GM23338 (cell line): ENCODE measurements at regions not wholly inside any gene's neighbourhood (a gene's known extent, or its start where the extent isn't known, plus 50 kb on each side); places are given as distances from the start of the nearest gene placed in this dataset.

Experiments used
- ATAC-seq: fragments of 200-7000 bp; cut with Tn5 transposase; 3 replicates; pipeline ENCODE4 v1.9.1; 2020
- DNase-seq: peaks from one replicate; pipeline ENCODE4 v3.0.0-alpha.2; 2015; ENCODE audit warnings: low spot score
- H2AFZ ChIP-seq: fragments of 200-600 bp; sonication (generic); 2 replicates; pipeline ENCODE4 v1.8.0; 2016; ENCODE audit warnings: antibody characterized with exemption, mild to moderate bottlenecking, moderate library complexity
- H3F3A ChIP-seq: fragments of 200-600 bp; sonication (generic); replicated peaks from 2 replicates; pipeline ENCODE4 v1.8.0; 2017; ENCODE audit warnings: antibody characterized with exemption, mixed run types, low read depth
- H3K27ac ChIP-seq: fragments of 200-600 bp; sonication (generic); 2 replicates; pipeline ENCODE4 v1.6.1; 2016; ENCODE audit warnings: low read depth
- H3K27me3 ChIP-seq: fragments of 200-600 bp; sonication (generic); 2 replicates; pipeline ENCODE4 v1.8.0; 2016; ENCODE audit warnings: mild to moderate bottlenecking, mixed run types, moderate library complexity; ENCODE audit not compliant: insufficient read depth
- H3K36me3 ChIP-seq: fragments of 200-600 bp; sonication (generic); 2 replicates; pipeline ENCODE4 v1.8.0; 2016; ENCODE audit warnings: mild to moderate bottlenecking; ENCODE audit not compliant: insufficient read depth
- H3K4me1 ChIP-seq: fragments of 200-600 bp; sonication (generic); 2 replicates; pipeline ENCODE4 v1.8.0; 2016; ENCODE audit warnings: mild to moderate bottlenecking, moderate library complexity; ENCODE audit not compliant: insufficient read depth
- H3K4me2 ChIP-seq: fragments of 200-600 bp; sonication (generic); 2 replicates; pipeline ENCODE4 v1.7.1; 2017; ENCODE audit warnings: mixed run types
- H3K4me3 ChIP-seq: fragments of 200-600 bp; sonication (generic); 2 replicates; pipeline ENCODE4 v1.6.1; 2016; ENCODE audit warnings: mixed run types
- H3K79me2 ChIP-seq: fragments of 200-600 bp; sonication (generic); replicated peaks from 2 replicates; pipeline ENCODE4 v1.8.0; 2017; ENCODE audit warnings: mild to moderate bottlenecking; ENCODE audit not compliant: insufficient read depth
- H3K9me2 ChIP-seq: fragments of 200-600 bp; sonication (generic); 2 replicates; pipeline ENCODE4 v1.8.0; 2017; ENCODE audit not compliant: insufficient read depth
- H4K20me1 ChIP-seq: fragments of 200-600 bp; sonication (generic); replicated peaks from 2 replicates; pipeline ENCODE4 v1.8.0; 2017; ENCODE audit warnings: mild to moderate bottlenecking; ENCODE audit not compliant: insufficient read depth
- H3K27ac Mint-ChIP-seq: 2 replicates; pipeline ENCODE4 v1.8.0; 2020; ENCODE audit warnings: inconsistent platforms, mild to moderate bottlenecking, moderate library complexity, mixed read lengths
- H3K27me3 Mint-ChIP-seq: 3 replicates; pipeline ENCODE4 v1.8.0; 2022; ENCODE audit warnings: low read depth, mild to moderate bottlenecking, moderate library complexity, mixed read lengths, inconsistent platforms; ENCODE audit not compliant: insufficient read depth, poor library complexity
- H3K36me3 Mint-ChIP-seq: 3 replicates; pipeline ENCODE4 v1.8.0; 2021; ENCODE audit warnings: low read depth, mild to moderate bottlenecking, inconsistent platforms, moderate library complexity, mixed read lengths
- H3K4me1 Mint-ChIP-seq: 3 replicates; pipeline ENCODE4 v1.8.0; 2020; ENCODE audit warnings: mild to moderate bottlenecking, inconsistent platforms, mixed read lengths
- H3K4me3 Mint-ChIP-seq: 3 replicates; pipeline ENCODE4 v1.8.0; 2021; ENCODE audit warnings: moderate library complexity, mild to moderate bottlenecking, inconsistent platforms, mixed read lengths
- H3K9me3 Mint-ChIP-seq: 3 replicates; pipeline ENCODE4 v1.8.0; 2020; ENCODE audit warnings: moderate library complexity, mild to moderate bottlenecking, inconsistent platforms, mixed read lengths
- CREB1 ChIP-seq: fragments of 250-450 bp; sonication (Bioruptor Pico); IDR thresholded peaks from 2 replicates; pipeline ENCODE4 v1.5.0; 2020; ENCODE audit warnings: low read depth, mild to moderate bottlenecking, moderate library complexity
- ETS1 ChIP-seq: IDR thresholded peaks from 2 replicates; pipeline ENCODE4 v1.6.1; 2016; ENCODE audit warnings: antibody characterized with exemption
- EZH2 ChIP-seq: fragments of 200-600 bp; sonication (generic); IDR thresholded peaks from one replicate; pipeline ENCODE4 v1.8.0; 2017; ENCODE audit warnings: antibody characterized with exemption, mild to moderate bottlenecking, low read depth; ENCODE audit not compliant: unreplicated experiment
- EZH2phosphoT487 ChIP-seq: fragments of 200-600 bp; sonication (generic); IDR thresholded peaks from one replicate; pipeline ENCODE4 v1.8.1; 2018; ENCODE audit warnings: antibody characterized with exemption; ENCODE audit not compliant: unreplicated experiment
- NANOG ChIP-seq: IDR thresholded peaks from 2 replicates; pipeline ENCODE4 v1.6.1; 2016; ENCODE audit warnings: antibody characterized with exemption, borderline replicate concordance
- POLR2AphosphoS5 ChIP-seq: IDR thresholded peaks from 2 replicates; pipeline ENCODE4 v1.6.1; 2016; ENCODE audit warnings: antibody characterized with exemption, low read depth
- REST ChIP-seq: IDR thresholded peaks from one replicate; pipeline ENCODE4 v1.6.1; 2018; ENCODE audit warnings: antibody characterized with exemption; ENCODE audit not compliant: unreplicated experiment
- STAT1 ChIP-seq: IDR thresholded peaks from one replicate; pipeline ENCODE4 v1.6.1; 2016; ENCODE audit warnings: antibody characterized with exemption; ENCODE audit not compliant: unreplicated experiment
- ZNF114 ChIP-seq: fragments of 250-450 bp; sonication (Bioruptor Pico); IDR thresholded peaks from 2 replicates; pipeline ENCODE4 v1.5.0; 2020; ENCODE audit warnings: mild to moderate bottlenecking, moderate library complexity
- ZNF331 ChIP-seq: fragments of 250-450 bp; sonication (Bioruptor Pico); IDR thresholded peaks from 2 replicates; pipeline ENCODE4 v1.5.0; 2020; ENCODE audit warnings: low read depth, mild to moderate bottlenecking, moderate library complexity
- ZNF462 ChIP-seq: fragments of 250-450 bp; sonication (Bioruptor Pico); IDR thresholded peaks from 2 replicates; pipeline ENCODE4 v1.5.0; 2020; ENCODE audit warnings: mild to moderate bottlenecking, moderate library complexity

- Mint-ChIP-seq H3K27ac (no peak overlapping the region), H3K4me1 (peaks cover 27% of the 10 kb centered on the region), H3K27me3 (no peaks in the 10 kb centered on the region), H3K36me3 (peaks cover 20% of the 10 kb centered on the region; the same call in 2 of the 3 replicates), H3K9me3 (peaks cover 18% of the 10 kb centered on the region), H3K4me3 (no peak overlapping the region)
- H3K27me3 ChIP-seq, result no peaks in the 10 kb centered on the region
- no peaks in the 10 kb centered on the region for H3K36me3 ChIP-seq
- ATAC-seq (no peak), DNase-seq (no peak)
- TF ChIP-seq REST (no peak), EZH2 (no peak), CREB1 (CRISPR knock-in tag) (no peak), STAT1 (no peak), NANOG (no peak), ETS1 (no peak), EZH2phosphoT487 (no peak)
- no peak overlapping the region for H3K4me2 ChIP-seq
- H3K4me3 ChIP-seq, result no peak overlapping the region
- peaks cover 11% of the 10 kb centered on the region for H3K4me1 ChIP-seq
- H3F3A ChIP-seq, result peaks cover 12% of the 10 kb centered on the region
- no peaks in the 10 kb centered on the region for H3K79me2 ChIP-seq
- no peak overlapping the region for H2AFZ ChIP-seq
- no peaks in the 10 kb centered on the region; the same call in 1 of the 2 replicates for H3K9me2 ChIP-seq
- H4K20me1 ChIP-seq, result no peaks in the 10 kb centered on the region
- H3K27ac ChIP-seq, result peak overlapping the region; percentile 98; the same call in 1 of the 2 replicates
Observed at GRCh38 chrX:40855411-40855810, 120.1 kb upstream of the MED14 start.

DNA sequence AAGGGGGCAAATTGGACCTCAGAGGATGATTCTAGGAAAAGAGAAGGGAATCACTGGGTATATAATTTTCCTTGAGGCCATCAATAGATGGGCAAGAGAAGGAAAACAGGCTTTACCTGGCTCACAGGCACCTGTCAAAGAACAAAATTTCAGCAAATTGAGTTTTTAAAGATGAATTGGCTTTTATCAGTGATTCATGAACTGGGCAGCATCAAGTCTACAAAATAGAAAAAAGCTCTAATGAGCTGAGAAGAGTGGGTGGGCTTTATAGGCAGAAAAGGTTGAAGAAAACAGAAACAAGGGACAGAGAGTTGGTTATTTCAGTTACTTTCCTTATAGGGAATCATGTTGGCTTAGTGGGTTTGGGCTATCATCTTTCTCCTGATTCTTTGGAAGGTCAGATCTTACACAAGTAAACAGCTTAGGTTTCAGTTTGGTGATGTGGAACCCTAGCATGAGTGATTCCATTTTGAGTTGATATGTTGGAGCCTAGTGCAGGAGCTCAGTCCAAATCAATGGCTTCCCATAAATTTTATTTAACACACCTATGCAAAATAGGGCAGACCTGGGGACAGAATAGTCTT lies 120.7 kb upstream of the MED14 start:
- H3K27me3 ChIP-seq, result no peaks in the 10 kb centered on the region
- H3K4me1 Mint-ChIP-seq, result peaks cover 27% of the 10 kb centered on the region
- no peak overlapping the region for H3K4me2 ChIP-seq
- peaks cover 11% of the 10 kb centered on the region for H3K4me1 ChIP-seq
- no peak overlapping the region for H3K4me3 Mint-ChIP-seq
- peaks cover 21% of the 10 kb centered on the region for H3K9me3 Mint-ChIP-seq
- ATAC-seq (no peak), DNase-seq (no peak)
- H2AFZ ChIP-seq, result no peak overlapping the region
- no peaks in the 10 kb centered on the region for H3K79me2 ChIP-seq
- H3K27me3 Mint-ChIP-seq, result peaks cover 3% of the 10 kb centered on the region
- H3K9me2 ChIP-seq, result no peaks in the 10 kb centered on the region; the same call in 1 of the 2 replicates
- peaks cover 26% of the 10 kb centered on the region; the same call in 2 of the 3 replicates for H3K36me3 Mint-ChIP-seq
- H3K4me3 ChIP-seq, result no peak overlapping the region
- no peaks in the 10 kb centered on the region for H4K20me1 ChIP-seq
- H3K36me3 ChIP-seq, result no peaks in the 10 kb centered on the region; the same call in 1 of the 2 replicates
- peak overlapping the region; percentile 14; the same call in 1 of the 2 replicates for H3K27ac ChIP-seq
- peaks cover 12% of the 10 kb centered on the region for H3F3A ChIP-seq
- H3K27ac Mint-ChIP-seq, result no peak overlapping the region
- TF ChIP-seq CREB1 (CRISPR knock-in tag) (no peak), ZNF331 (CRISPR knock-in tag) (no peak), EZH2 (no peak), STAT1 (no peak), NANOG (no peak), ZNF462 (CRISPR knock-in tag) (no peak), POLR2AphosphoS5 (no peak), ZNF114 (no peak)
